ENCODE measurements at regions not wholly inside any gene's neighbourhood (a gene's known extent, or its start where the extent isn't known, plus 50 kb on each side); places are given as distances from the start of the nearest gene placed in this dataset.

GRCh38 chr13:111639196-111639705 lies 318.8 kb downstream of the TEX29 start (continued):
- no peak for TF ChIP-seq RAD21 (conservative IDR thresholded peaks at IDR 0.05)

- H3K9ac ChIP-seq (ENCODE audit: low read length), result no peak overlapping the region
- no peaks in the 10 kb centered on the region for H3K27me3 ChIP-seq (ENCODE audit: insufficient read depth, low read depth, low read length)
- no peaks in the 10 kb centered on the region for H3K9me2 ChIP-seq (ENCODE audit: insufficient read depth, low read length)
- no peaks in the 10 kb centered on the region for H3K79me2 ChIP-seq (replicated peaks; ENCODE audit: insufficient read depth, low read length)
- no peak overlapping the region for H3K4me2 ChIP-seq (ENCODE audit: low read length)
- H3K27ac ChIP-seq (ENCODE audit: low read length), result no peak overlapping the region
- no peaks in the 10 kb centered on the region for H4K20me1 ChIP-seq (ENCODE audit: insufficient read depth)
- H3F3A ChIP-seq (ENCODE audit: insufficient read depth, low read length, poor library complexity, severe bottlenecking), result no peaks in the 10 kb centered on the region
- no peak overlapping the region for H2AFZ ChIP-seq (ENCODE audit: low read depth, low read length)
- no peak overlapping the region for H3K4me3 ChIP-seq (ENCODE audit: low read length)
- no peaks in the 10 kb centered on the region for H3K36me3 ChIP-seq (ENCODE audit: insufficient read depth, low read length)
- TF ChIP-seq EP300 (conservative IDR thresholded peaks at IDR 0.05; ENCODE audit: poor library complexity, severe bottlenecking) (no peak), TAF1 (IDR thresholded peaks at IDR 0.05; ENCODE audit: low read depth) (no peak), EZH2 (IDR thresholded peaks at IDR 0.05; ENCODE audit: borderline replicate concordance, insufficient read depth, low read length, poor library complexity, severe bottlenecking) (no peak), RAD21 (conservative IDR thresholded peaks at IDR 0.05) (no peak)
- no peaks in the 10 kb centered on the region for H3K9me3 ChIP-seq (ENCODE audit: low read length)
Measured at GRCh38 chr13:111640006-111640405, 319.6 kb downstream of the TEX29 start.

- TF ChIP-seq SMC3 (conservative IDR thresholded peaks at IDR 0.05; ENCODE audit: poor library complexity) (no peak), EP300 (conservative IDR thresholded peaks at IDR 0.05; ENCODE audit: poor library complexity, severe bottlenecking) (no peak)
- H3K79me2 ChIP-seq (replicated peaks; ENCODE audit: insufficient read depth, low read length), result no peaks in the 10 kb centered on the region
Measured at GRCh38 chr13:111640476-111640875, 320.0 kb downstream of the TEX29 start.

GRCh38 chr13:111642156-111642767 lies 321.8 kb downstream of the TEX29 start:
- H3K4me3 ChIP-seq (ENCODE audit: low read length), result no peak overlapping the region
- H3K9me2 ChIP-seq (ENCODE audit: insufficient read depth, low read length), result no peaks in the 10 kb centered on the region
- no peaks in the 10 kb centered on the region for H3K36me3 ChIP-seq (ENCODE audit: insufficient read depth, low read length)
- no peak overlapping the region for H2AFZ ChIP-seq (ENCODE audit: low read depth, low read length)
- TF ChIP-seq EP300 (conservative IDR thresholded peaks at IDR 0.05; ENCODE audit: poor library complexity, severe bottlenecking) (no peak), EZH2 (IDR thresholded peaks at IDR 0.05; ENCODE audit: borderline replicate concordance, insufficient read depth, low read length, poor library complexity, severe bottlenecking) (no peak), REST (IDR thresholded peaks at IDR 0.05; ENCODE audit: borderline replicate concordance) (no peak), POLR2AphosphoS5 (IDR thresholded peaks at IDR 0.05) (no peak), RAD21 (conservative IDR thresholded peaks at IDR 0.05) (no peak), TAF1 (IDR thresholded peaks at IDR 0.05; ENCODE audit: low read depth) (no peak), CTCF (IDR thresholded peaks at IDR 0.05; ENCODE audit: poor library complexity, severe bottlenecking) (no peak), SMC3 (conservative IDR thresholded peaks at IDR 0.05; ENCODE audit: poor library complexity) (no peak), MXI1 (conservative IDR thresholded peaks at IDR 0.05; ENCODE audit: poor library complexity, severe bottlenecking) (no peak)
- no peaks in the 10 kb centered on the region for H3K79me2 ChIP-seq (replicated peaks; ENCODE audit: insufficient read depth, low read length)
- H3F3A ChIP-seq (ENCODE audit: insufficient read depth, low read length, poor library complexity, severe bottlenecking), result no peaks in the 10 kb centered on the region
- H3K9me3 ChIP-seq (ENCODE audit: low read length), result no peaks in the 10 kb centered on the region
- H3K27me3 ChIP-seq (ENCODE audit: insufficient read depth, low read depth, low read length), result no peaks in the 10 kb centered on the region
- no peak overlapping the region for H3K4me2 ChIP-seq (ENCODE audit: low read length)
- H4K20me1 ChIP-seq (ENCODE audit: insufficient read depth), result no peaks in the 10 kb centered on the region
- no peak overlapping the region for H3K9ac ChIP-seq (ENCODE audit: low read length)
- no peak overlapping the region for H3K27ac ChIP-seq (ENCODE audit: low read length)

More at GRCh38 chr13:111640476-111640875, 320.0 kb downstream of the TEX29 start:
- no peak overlapping the region for H3K9ac ChIP-seq (ENCODE audit: low read length)
- H3K4me2 ChIP-seq (ENCODE audit: low read length), result no peak overlapping the region
- no peak overlapping the region for H3K4me3 ChIP-seq (ENCODE audit: low read length)
- H2AFZ ChIP-seq (ENCODE audit: low read depth, low read length), result no peak overlapping the region
- H3K27me3 ChIP-seq (ENCODE audit: insufficient read depth, low read depth, low read length), result no peaks in the 10 kb centered on the region
- no peaks in the 10 kb centered on the region for H3K9me3 ChIP-seq (ENCODE audit: low read length)
- no peaks in the 10 kb centered on the region for H4K20me1 ChIP-seq (ENCODE audit: insufficient read depth)
- no peak overlapping the region for H3K27ac ChIP-seq (ENCODE audit: low read length)
- no peaks in the 10 kb centered on the region for H3F3A ChIP-seq (ENCODE audit: insufficient read depth, low read length, poor library complexity, severe bottlenecking)
- H3K36me3 ChIP-seq (ENCODE audit: insufficient read depth, low read length), result no peaks in the 10 kb centered on the region
- H3K9me2 ChIP-seq (ENCODE audit: insufficient read depth, low read length), result no peaks in the 10 kb centered on the region
